ENCODE measurements at regions not wholly inside any gene's neighbourhood (a gene's known extent, or its start where the extent isn't known, plus 50 kb on each side); places are given as distances from the start of the nearest gene placed in this dataset.

DNA sequence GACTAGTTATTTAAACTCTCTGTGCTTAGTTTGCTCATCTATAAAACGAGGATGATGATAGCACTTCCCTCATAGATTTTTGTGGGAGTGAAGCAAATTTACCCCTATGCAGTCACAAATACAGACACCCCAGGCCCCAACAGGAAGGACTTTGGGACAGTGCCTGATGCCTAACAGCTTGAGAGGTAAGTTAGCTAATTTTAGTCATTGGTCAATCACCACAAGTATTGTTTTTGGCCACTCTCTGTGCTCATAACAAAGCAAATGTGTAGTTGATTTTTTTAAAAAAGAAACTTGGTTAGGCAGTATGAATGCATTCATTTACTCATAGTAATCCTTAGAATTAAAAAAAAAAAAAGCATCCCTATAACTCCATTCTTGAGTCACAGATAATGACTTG is 1590.7 kb upstream of the TENM3 start:
- no peak for TF ChIP-seq CTCF (IDR thresholded peaks at IDR 0.05)
- DNase-seq (no peak), ATAC-seq (no peak)
- H3K27ac ChIP-seq, result no peak overlapping the region
- no peaks in the 10 kb centered on the region for H3K27me3 ChIP-seq
- H3K9me3 ChIP-seq, result no peaks in the 10 kb centered on the region
- H3K36me3 ChIP-seq, result no peaks in the 10 kb centered on the region
- H3K4me1 ChIP-seq, result no peaks in the 10 kb centered on the region
- intact Hi-C loops (cut with DNase I), result no loop called here
- H3K4me3 ChIP-seq, result no peak overlapping the region

DNA sequence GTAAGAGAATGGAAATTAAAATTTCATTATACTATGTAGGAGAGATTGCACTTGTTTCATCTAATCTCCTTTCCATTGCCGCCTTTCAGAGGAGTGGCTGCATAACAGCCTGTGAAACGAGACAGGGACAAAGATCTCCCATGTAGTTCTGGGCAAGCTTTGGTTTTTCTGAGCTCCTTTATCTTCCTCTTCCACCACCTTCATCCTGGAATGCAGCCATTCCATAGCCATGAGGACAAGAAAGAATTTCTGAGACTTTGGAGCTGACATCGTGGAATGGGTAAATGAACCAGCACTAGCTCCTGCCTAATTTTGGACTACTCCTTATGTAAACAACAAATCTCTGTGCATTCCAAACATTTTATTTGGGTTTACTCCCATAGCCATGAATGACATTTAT is 1587.3 kb upstream of the TENM3 start:
- no peaks in the 10 kb centered on the region for H3K9me3 ChIP-seq
- intact Hi-C loops (cut with DNase I), result no loop called here
- H3K36me3 ChIP-seq, result no peaks in the 10 kb centered on the region
- DNase-seq (no peak), ATAC-seq (no peak)
- H3K27me3 ChIP-seq, result no peaks in the 10 kb centered on the region
- H3K27ac ChIP-seq, result no peak overlapping the region
- no peaks in the 10 kb centered on the region for H3K4me1 ChIP-seq
- TF ChIP-seq CTCF (IDR thresholded peaks at IDR 0.05), result no peak
- H3K4me3 ChIP-seq, result no peak overlapping the region

- Histone ChIP-seq H3K27ac (no peak overlapping the region), H3K9me3 (no peaks in the 10 kb centered on the region), H3K4me3 (no peak overlapping the region), H3K36me3 (no peaks in the 10 kb centered on the region), H3K4me1 (no peaks in the 10 kb centered on the region), H3K27me3 (no peaks in the 10 kb centered on the region)
- ATAC-seq, result no peak
- no peak for TF ChIP-seq CTCF (IDR thresholded peaks at IDR 0.05)
- DNase-seq, result no peak
- intact Hi-C loops (cut with DNase I), result no loop called here
Measured at GRCh38 chr4:180657881-180658280, 1585.3 kb upstream of the TENM3 start.

DNA sequence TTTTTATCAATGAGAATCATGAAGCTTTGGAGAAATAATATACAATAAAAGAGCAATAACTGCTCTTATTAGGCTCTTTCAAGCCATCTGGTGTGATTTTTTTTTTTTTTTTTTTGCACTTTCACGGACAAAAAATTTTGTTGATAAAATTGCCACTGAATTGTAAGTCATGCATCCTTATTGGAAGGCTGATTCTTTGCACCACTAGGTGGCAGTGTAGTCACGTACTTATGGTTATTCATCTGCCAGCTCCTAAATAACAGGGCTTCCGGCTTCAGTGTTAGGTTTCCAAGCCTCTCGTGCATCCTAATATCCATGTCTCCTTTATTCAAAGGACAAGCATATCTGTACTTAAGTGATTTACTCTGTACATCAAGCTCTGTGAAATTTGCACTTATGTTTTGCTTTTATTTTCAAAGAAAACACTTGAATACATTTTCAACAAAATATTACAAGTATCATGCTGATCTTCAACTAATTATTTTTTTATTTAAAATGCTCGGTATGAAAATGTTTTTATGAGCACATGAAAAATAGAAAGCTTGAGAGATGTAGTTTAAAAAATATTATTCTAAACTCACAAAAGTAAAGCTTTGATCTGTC is 1578.3 kb upstream of the TENM3 start:
- Histone ChIP-seq H3K4me1 (no peaks in the 10 kb centered on the region), H3K27ac (no peak overlapping the region), H3K27me3 (no peaks in the 10 kb centered on the region), H3K4me3 (no peak overlapping the region), H3K9me3 (no peaks in the 10 kb centered on the region), H3K36me3 (no peaks in the 10 kb centered on the region)
- DNase-seq, result no peak
- ATAC-seq, result peak; percentile 87
- intact Hi-C loops (cut with DNase I), result no loop called here
- TF ChIP-seq CTCF (IDR thresholded peaks at IDR 0.05), result peak; percentile 82

GRCh38 chr4:180665481-180665880 is 1577.7 kb upstream of the TENM3 start:
- no peak overlapping the region for H3K27ac ChIP-seq
- intact Hi-C loops (cut with DNase I), result no loop called here

More at GRCh38 chr4:180665481-180665880, 1577.7 kb upstream of the TENM3 start:
- Histone ChIP-seq H3K4me1 (no peaks in the 10 kb centered on the region), H3K4me3 (no peak overlapping the region), H3K9me3 (no peaks in the 10 kb centered on the region), H3K27me3 (no peaks in the 10 kb centered on the region), H3K36me3 (no peaks in the 10 kb centered on the region)
- ATAC-seq (no peak), DNase-seq (no peak)
- TF ChIP-seq CTCF (IDR thresholded peaks at IDR 0.05), result no peak
